ENCODE measurements at regions not wholly inside any gene's neighbourhood (a gene's known extent, or its start where the extent isn't known, plus 50 kb on each side); places are given as distances from the start of the nearest gene placed in this dataset.

GRCh38 chr3:31391150-31391549, 141.6 kb upstream of the STT3B start:
- TF ChIP-seq EZH2 (IDR thresholded peaks at IDR 0.05), result no peak
- TF ChIP-seq MAX (IDR thresholded peaks at IDR 0.05), result no peak
- no peak for TF ChIP-seq CTCF (IDR thresholded peaks at IDR 0.05 in 2 of 3, conservative IDR thresholded peaks at IDR 0.05 in 1 of 3; ENCODE audit: borderline replicate concordance in 1 of 3, insufficient read depth in 1 of 3, low read depth in 2 of 3, low read length in 2 of 3)
- TF ChIP-seq POLR2A (IDR thresholded peaks at IDR 0.05; ENCODE audit: borderline replicate concordance, extremely low read depth, insufficient read depth, insufficient read length), result no peak
- TF ChIP-seq EZH2phosphoT487 (IDR thresholded peaks at IDR 0.05; ENCODE audit: borderline replicate concordance), result no peak
- TF ChIP-seq TCF7L2 (IDR thresholded peaks at IDR 0.05; ENCODE audit: borderline replicate concordance, extremely low read depth, insufficient read depth, insufficient read length), result no peak
- no peak for TF ChIP-seq POLR2AphosphoS5 (IDR thresholded peaks at IDR 0.05; ENCODE audit: low read depth, low read length)
- TF ChIP-seq YY1 (IDR thresholded peaks at IDR 0.05; ENCODE audit: extremely low read depth, insufficient replicate concordance, low read depth, low read length), result no peak
- no peak for TF ChIP-seq RAD21 (IDR thresholded peaks at IDR 0.05; ENCODE audit: low read depth)
- TF ChIP-seq ZNF274 (IDR thresholded peaks at IDR 0.05; ENCODE audit: low read depth, low read length), result no peak
- TF ChIP-seq ELF1 (IDR thresholded peaks at IDR 0.05; ENCODE audit: borderline replicate concordance, low read depth), result no peak

Data from HCT116 (cell line).